ENCODE measurements at regions not wholly inside any gene's neighbourhood (a gene's known extent, or its start where the extent isn't known, plus 50 kb on each side); places are given as distances from the start of the nearest gene placed in this dataset.

GRCh38 chr16:25544294-25544693 lies 147.5 kb upstream of the HS3ST4 start:
- no peaks in the 10 kb centered on the region for H3K9me2 ChIP-seq (ENCODE audit: insufficient read depth)
- H3F3A ChIP-seq (replicated peaks; ENCODE audit: low read depth), result no peaks in the 10 kb centered on the region
- H3K9me3 Mint-ChIP-seq, result peaks cover 80% of the 10 kb centered on the region
- H3K4me3 ChIP-seq, result no peak overlapping the region
- no peaks in the 10 kb centered on the region for H4K20me1 ChIP-seq (replicated peaks; ENCODE audit: insufficient read depth)
- H3K79me2 ChIP-seq (replicated peaks; ENCODE audit: insufficient read depth), result no peaks in the 10 kb centered on the region
- no peak overlapping the region for H3K4me3 Mint-ChIP-seq
- DNase-seq (ENCODE audit: low spot score), result no peak
- peaks cover 6% of the 10 kb centered on the region; the same call in 1 of the 3 replicates for H3K4me1 Mint-ChIP-seq
- H3K36me3 ChIP-seq (ENCODE audit: insufficient read depth), result no peaks in the 10 kb centered on the region
- peaks cover 5% of the 10 kb centered on the region; the same call in 1 of the 3 replicates for H3K36me3 Mint-ChIP-seq (ENCODE audit: low read depth)
- TF ChIP-seq REST (IDR thresholded peaks at IDR 0.05; ENCODE audit: unreplicated experiment) (no peak), NANOG (IDR thresholded peaks at IDR 0.05; ENCODE audit: borderline replicate concordance) (no peak), JUNB (IDR thresholded peaks at IDR 0.05; ENCODE audit: unreplicated experiment) (no peak)
- H3K4me2 ChIP-seq, result no peak overlapping the region
- no peak for ATAC-seq
- H3K27ac ChIP-seq (ENCODE audit: low read depth), result no peak overlapping the region
- H3K27me3 ChIP-seq (ENCODE audit: insufficient read depth), result no peaks in the 10 kb centered on the region
- no peaks in the 10 kb centered on the region for H3K4me1 ChIP-seq (ENCODE audit: insufficient read depth)
- H3K27me3 Mint-ChIP-seq (ENCODE audit: insufficient read depth, low read depth, poor library complexity), result no peaks in the 10 kb centered on the region
- H2AFZ ChIP-seq, result no peak overlapping the region
- H3K27ac Mint-ChIP-seq, result no peak overlapping the region

- Mint-ChIP-seq H3K27ac (no peak overlapping the region), H3K4me3 (no peak overlapping the region), H3K36me3 (ENCODE audit: low read depth) (peaks cover 5% of the 10 kb centered on the region; the same call in 1 of the 3 replicates), H3K27me3 (ENCODE audit: insufficient read depth, low read depth, poor library complexity) (no peaks in the 10 kb centered on the region), H3K9me3 (peaks cover 74% of the 10 kb centered on the region), H3K4me1 (peaks cover 6% of the 10 kb centered on the region; the same call in 1 of the 3 replicates)
- H2AFZ ChIP-seq, result no peak overlapping the region
- H3K27ac ChIP-seq (ENCODE audit: low read depth), result no peak overlapping the region
- H3F3A ChIP-seq (replicated peaks; ENCODE audit: low read depth), result no peaks in the 10 kb centered on the region
- ATAC-seq (no peak), DNase-seq (ENCODE audit: low spot score) (no peak)
- H3K9me2 ChIP-seq (ENCODE audit: insufficient read depth), result no peaks in the 10 kb centered on the region
- H3K4me2 ChIP-seq, result no peak overlapping the region
- no peaks in the 10 kb centered on the region for H3K79me2 ChIP-seq (replicated peaks; ENCODE audit: insufficient read depth)
- H3K4me1 ChIP-seq (ENCODE audit: insufficient read depth), result no peaks in the 10 kb centered on the region
- no peaks in the 10 kb centered on the region for H3K27me3 ChIP-seq (ENCODE audit: insufficient read depth)
- no peaks in the 10 kb centered on the region for H4K20me1 ChIP-seq (replicated peaks; ENCODE audit: insufficient read depth)
- H3K36me3 ChIP-seq (ENCODE audit: insufficient read depth), result no peaks in the 10 kb centered on the region
- H3K4me3 ChIP-seq, result no peak overlapping the region
- no peak for TF ChIP-seq ETS1 (IDR thresholded peaks at IDR 0.05)
- TF ChIP-seq EZH2 (IDR thresholded peaks at IDR 0.05; ENCODE audit: low read depth, unreplicated experiment), result no peak
- TF ChIP-seq, protein P1, sequence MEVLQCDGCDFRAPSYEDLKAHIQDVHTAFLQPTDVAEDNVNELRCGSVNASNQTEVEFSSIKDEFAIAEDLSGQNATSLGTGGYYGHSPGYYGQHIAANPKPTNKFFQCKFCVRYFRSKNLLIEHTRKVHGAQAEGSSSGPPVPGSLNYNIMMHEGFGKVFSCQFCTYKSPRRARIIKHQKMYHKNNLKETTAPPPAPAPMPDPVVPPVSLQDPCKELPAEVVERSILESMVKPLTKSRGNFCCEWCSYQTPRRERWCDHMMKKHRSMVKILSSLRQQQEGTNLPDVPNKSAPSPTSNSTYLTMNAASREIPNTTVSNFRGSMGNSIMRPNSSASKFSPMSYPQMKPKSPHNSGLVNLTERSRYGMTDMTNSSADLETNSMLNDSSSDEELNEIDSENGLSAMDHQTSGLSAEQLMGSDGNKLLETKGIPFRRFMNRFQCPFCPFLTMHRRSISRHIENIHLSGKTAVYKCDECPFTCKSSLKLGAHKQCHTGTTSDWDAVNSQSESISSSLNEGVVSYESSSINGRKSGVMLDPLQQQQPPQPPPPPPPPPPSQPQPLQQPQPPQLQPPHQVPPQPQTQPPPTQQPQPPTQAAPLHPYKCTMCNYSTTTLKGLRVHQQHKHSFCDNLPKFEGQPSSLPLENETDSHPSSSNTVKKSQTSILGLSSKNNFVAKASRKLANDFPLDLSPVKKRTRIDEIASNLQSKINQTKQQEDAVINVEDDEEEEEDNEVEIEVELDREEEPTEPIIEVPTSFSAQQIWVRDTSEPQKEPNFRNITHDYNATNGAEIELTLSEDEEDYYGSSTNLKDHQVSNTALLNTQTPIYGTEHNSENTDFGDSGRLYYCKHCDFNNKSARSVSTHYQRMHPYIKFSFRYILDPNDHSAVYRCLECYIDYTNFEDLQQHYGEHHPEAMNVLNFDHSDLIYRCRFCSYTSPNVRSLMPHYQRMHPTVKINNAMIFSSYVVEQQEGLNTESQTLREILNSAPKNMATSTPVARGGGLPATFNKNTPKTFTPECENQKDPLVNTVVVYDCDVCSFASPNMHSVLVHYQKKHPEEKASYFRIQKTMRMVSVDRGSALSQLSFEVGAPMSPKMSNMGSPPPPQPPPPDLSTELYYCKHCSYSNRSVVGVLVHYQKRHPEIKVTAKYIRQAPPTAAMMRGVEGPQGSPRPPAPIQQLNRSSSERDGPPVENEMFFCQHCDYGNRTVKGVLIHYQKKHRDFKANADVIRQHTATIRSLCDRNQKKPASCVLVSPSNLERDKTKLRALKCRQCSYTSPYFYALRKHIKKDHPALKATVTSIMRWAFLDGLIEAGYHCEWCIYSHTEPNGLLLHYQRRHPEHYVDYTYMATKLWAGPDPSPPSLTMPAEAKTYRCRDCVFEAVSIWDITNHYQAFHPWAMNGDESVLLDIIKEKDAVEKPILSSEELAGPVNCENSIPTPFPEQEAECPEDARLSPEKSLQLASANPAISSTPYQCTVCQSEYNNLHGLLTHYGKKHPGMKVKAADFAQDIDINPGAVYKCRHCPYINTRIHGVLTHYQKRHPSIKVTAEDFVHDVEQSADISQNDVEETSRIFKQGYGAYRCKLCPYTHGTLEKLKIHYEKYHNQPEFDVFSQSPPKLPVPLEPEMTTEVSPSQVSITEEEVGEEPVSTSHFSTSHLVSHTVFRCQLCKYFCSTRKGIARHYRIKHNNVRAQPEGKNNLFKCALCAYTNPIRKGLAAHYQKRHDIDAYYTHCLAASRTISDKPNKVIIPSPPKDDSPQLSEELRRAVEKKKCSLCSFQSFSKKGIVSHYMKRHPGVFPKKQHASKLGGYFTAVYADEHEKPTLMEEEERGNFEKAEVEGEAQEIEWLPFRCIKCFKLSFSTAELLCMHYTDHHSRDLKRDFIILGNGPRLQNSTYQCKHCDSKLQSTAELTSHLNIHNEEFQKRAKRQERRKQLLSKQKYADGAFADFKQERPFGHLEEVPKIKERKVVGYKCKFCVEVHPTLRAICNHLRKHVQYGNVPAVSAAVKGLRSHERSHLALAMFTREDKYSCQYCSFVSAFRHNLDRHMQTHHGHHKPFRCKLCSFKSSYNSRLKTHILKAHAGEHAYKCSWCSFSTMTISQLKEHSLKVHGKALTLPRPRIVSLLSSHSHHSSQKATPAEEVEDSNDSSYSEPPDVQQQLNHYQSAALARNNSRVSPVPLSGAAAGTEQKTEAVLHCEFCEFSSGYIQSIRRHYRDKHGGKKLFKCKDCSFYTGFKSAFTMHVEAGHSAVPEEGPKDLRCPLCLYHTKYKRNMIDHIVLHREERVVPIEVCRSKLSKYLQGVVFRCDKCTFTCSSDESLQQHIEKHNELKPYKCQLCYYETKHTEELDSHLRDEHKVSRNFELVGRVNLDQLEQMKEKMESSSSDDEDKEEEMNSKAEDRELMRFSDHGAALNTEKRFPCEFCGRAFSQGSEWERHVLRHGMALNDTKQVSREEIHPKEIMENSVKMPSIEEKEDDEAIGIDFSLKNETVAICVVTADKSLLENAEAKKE (CRISPR knock-in tag; IDR thresholded peaks at IDR 0.05), result no peak
- no peak for TF ChIP-seq EZH2phosphoT487 (IDR thresholded peaks at IDR 0.05; ENCODE audit: unreplicated experiment)
- TF ChIP-seq NANOG (IDR thresholded peaks at IDR 0.05; ENCODE audit: borderline replicate concordance), result no peak
- no peak for TF ChIP-seq CREB1 (CRISPR knock-in tag; IDR thresholded peaks at IDR 0.05; ENCODE audit: low read depth)
Observed at GRCh38 chr16:25542306-25542705, 149.5 kb upstream of the HS3ST4 start.

Measured in GM23338 (cell line).